ENCODE measurements at regions not wholly inside any gene's neighbourhood (a gene's known extent, or its start where the extent isn't known, plus 50 kb on each side); places are given as distances from the start of the nearest gene placed in this dataset.
"Not testable (repeated sequence)": the region's sequence is repeated elsewhere in the genome, so short reads cannot be mapped to it uniquely, and the experiment has no call there.

GRCh38 chr4:91840359-91840758, 463.4 kb upstream of the GRID2 start:
- DNase-seq: peak; percentile 82

GRCh38 chr4:91846233-91846632, 457.5 kb upstream of the GRID2 start:
- no peak for DNase-seq

GRCh38 chr4:91851456-91851855, 452.3 kb upstream of the GRID2 start:
- DNase-seq: no peak

GRCh38 chr4:91887926-91888325, 415.8 kb upstream of the GRID2 start:
- no peak for DNase-seq

- DNase-seq: not testable (repeated sequence)
Measured at GRCh38 chr4:91891217-91891616, 412.5 kb upstream of the GRID2 start.

GRCh38 chr4:91894006-91894405, 409.8 kb upstream of the GRID2 start:
- no peak for DNase-seq

GRCh38 chr4:91904556-91904955, 399.2 kb upstream of the GRID2 start:
- DNase-seq: no peak

- no peak for DNase-seq
Measured at GRCh38 chr4:91909963-91910362, 393.8 kb upstream of the GRID2 start.

GRCh38 chr4:91914176-91914804, 389.5 kb upstream of the GRID2 start:
- DNase-seq: no peak

GRCh38 chr4:91916219-91916618, 387.5 kb upstream of the GRID2 start:
- no peak for DNase-seq

GRCh38 chr4:91924625-91925024, 379.1 kb upstream of the GRID2 start:
- DNase-seq: no peak

- no peak for DNase-seq
Measured at GRCh38 chr4:91935217-91935616, 368.5 kb upstream of the GRID2 start.

- no peak for DNase-seq
Measured at GRCh38 chr4:91936311-91936710, 367.5 kb upstream of the GRID2 start.

GRCh38 chr4:91957963-91958362, 345.8 kb upstream of the GRID2 start:
- no peak for DNase-seq

GRCh38 chr4:91958596-91958995, 345.2 kb upstream of the GRID2 start:
- peak; percentile 7 for DNase-seq

GRCh38 chr4:91961504-91961903, 342.3 kb upstream of the GRID2 start:
- DNase-seq: no peak

- no peak for DNase-seq
Measured at GRCh38 chr4:91963486-91963885, 340.3 kb upstream of the GRID2 start.

GRCh38 chr4:91965166-91965565, 338.6 kb upstream of the GRID2 start:
- DNase-seq: no peak

GRCh38 chr4:91973479-91974153, 330.1 kb upstream of the GRID2 start:
- DNase-seq: no peak

- DNase-seq: no peak
Measured at GRCh38 chr4:91984466-91984865, 319.3 kb upstream of the GRID2 start.

- DNase-seq: no peak
Measured at GRCh38 chr4:91989914-91990313, 313.9 kb upstream of the GRID2 start.

GRCh38 chr4:91990726-91991125, 313.0 kb upstream of the GRID2 start:
- DNase-seq: no peak

GRCh38 chr4:91997045-91997444, 306.7 kb upstream of the GRID2 start:
- no peak for DNase-seq

- DNase-seq: no peak
Measured at GRCh38 chr4:92012899-92013867, 290.6 kb upstream of the GRID2 start.
